NT2/D1 (cell line): ENCODE measurements at regions not wholly inside any gene's neighbourhood (a gene's known extent, or its start where the extent isn't known, plus 50 kb on each side); places are given as distances from the start of the nearest gene placed in this dataset.

Experiments used
- SUZ12 ChIP-seq: IDR thresholded peaks from 2 replicates; pipeline ENCODE4 v1.6.1; 2011; ENCODE audit not compliant: insufficient read length, insufficient read depth; ENCODE audit errors: extremely low read depth
- YY1 ChIP-seq: IDR thresholded peaks from 2 replicates; pipeline ENCODE4 v1.6.1; 2011; ENCODE audit not compliant: insufficient read length, insufficient read depth
- ZNF274 ChIP-seq: IDR thresholded peaks from 2 replicates; pipeline ENCODE4 v1.6.1; 2011; ENCODE audit warnings: mild to moderate bottlenecking, low read depth, low read length

- TF ChIP-seq ZNF274 = no peak
- TF ChIP-seq YY1 = no peak
- no peak for TF ChIP-seq SUZ12
Observed at GRCh38 chr1:118503752-118504151, 318.7 kb upstream of the SPAG17 start.
